GM12878 (cell line): ENCODE measurements at regions not wholly inside any gene's neighbourhood (a gene's known extent, or its start where the extent isn't known, plus 50 kb on each side); places are given as distances from the start of the nearest gene placed in this dataset.

Source experiments
- ATAC-seq: fragments of 200-7000 bp; cut with Tn5 transposase; 3 replicates; pipeline ENCODE4 v1.9.1; 2020; ENCODE audit warnings: mild to moderate bottlenecking, moderate library complexity
- BruUV-seq: library from RNA; stranded (reverse); fragments of 400-500 nt; replicated peaks from 2 replicates; lab custom pipeline; 2021; lab: Mats Ljungman, UMichigan
- CTCF ChIA-PET: fragments of 300-600 bp; sonication (Branson Sonifier 250); formaldehyde crosslinking; extraction: SDS; loops from one replicate; lab custom pipeline; 2021; ENCODE audit warnings: inconsistent platforms; lab: Yijun Ruan, JAX
- POLR2A ChIA-PET: fragments of 350-600 bp; formaldehyde crosslinking; extraction: SDS; loops from one replicate; lab custom pipeline; 2021; ENCODE audit warnings: inconsistent platforms; lab: Charles Lee
- RAD21 ChIA-PET: fragments of 300-600 bp; sonication (Branson Sonifier 250); formaldehyde crosslinking; loops from one replicate; lab custom pipeline; 2023; ENCODE audit warnings: antibody characterized with exemption; ENCODE audit not compliant: unreplicated experiment; lab: Charles Lee
- SMC1A ChIA-PET: fragments of 300-600 bp; sonication (Branson Sonifier 250); formaldehyde crosslinking; loops from one replicate; lab custom pipeline; 2023; ENCODE audit not compliant: unreplicated experiment, uncharacterized antibody; lab: Charles Lee
- DNase-seq: peaks from one replicate; pipeline ENCODE4 v3.0.0-alpha.2; 2011; ENCODE audit warnings: low read depth, low spot score
- FAIRE-seq: peaks from 3 replicates; lab custom pipeline; 2011; peaks lifted over from hg19 to GRCh38; lab: Jason Lieb, UNC
- H2AFZ ChIP-seq: 2 replicates; pipeline ENCODE4 v1.6.0; 2011; ENCODE audit warnings: low read depth, low read length, control low read depth; ENCODE audit not compliant: control insufficient read depth
- H3K27ac ChIP-seq: 2 replicates; pipeline ENCODE4 v1.5.1; 2011; ENCODE audit warnings: control low read depth; ENCODE audit not compliant: control insufficient read depth, insufficient read depth
- H3K27me3 ChIP-seq, 2 experiments: replicated peaks in 1 of 2; 2 replicates each; pipeline versions ENCODE4 v1.6.0 to v1.6.1; 2011; ENCODE audit warnings: low read length in 1 of 2; ENCODE audit not compliant: control insufficient read depth in 2 of 2, insufficient read depth in 2 of 2
- H3K36me3 ChIP-seq, 2 experiments: 2 replicates each; pipeline ENCODE4 v1.5.1; 2011; ENCODE audit warnings: low read length in 1 of 2; ENCODE audit not compliant: control insufficient read depth in 2 of 2, insufficient read depth in 2 of 2
- H3K4me1 ChIP-seq: 2 replicates; pipeline ENCODE4 v1.6.1; 2011; ENCODE audit warnings: mild to moderate bottlenecking, low read length, moderate library complexity, mixed read lengths; ENCODE audit not compliant: control insufficient read depth, insufficient read depth
- H3K4me2 ChIP-seq: 2 replicates; pipeline ENCODE4 v1.6.0; 2011; ENCODE audit warnings: control low read depth; ENCODE audit not compliant: control insufficient read depth, insufficient read depth
- H3K4me3 ChIP-seq: fragments of 200-600 bp; sonication (generic); 2 replicates; pipeline ENCODE4 v1.5.1; 2016
- H3K79me2 ChIP-seq: 2 replicates; pipeline ENCODE4 v1.6.0; 2011; ENCODE audit warnings: low read length; ENCODE audit not compliant: control insufficient read depth, insufficient read depth
- H3K9ac ChIP-seq: 2 replicates; pipeline ENCODE4 v1.8.0; 2011; ENCODE audit warnings: low read length, control low read depth, mixed read lengths; ENCODE audit not compliant: control insufficient read depth, insufficient read depth
- H3K9me3 ChIP-seq: replicated peaks from 3 replicates; pipeline ENCODE4 v1.5.1; 2011; ENCODE audit warnings: mild to moderate bottlenecking, low read length; ENCODE audit not compliant: control insufficient read depth, insufficient read depth
- H4K20me1 ChIP-seq: 2 replicates; pipeline ENCODE4 v1.6.0; 2011; ENCODE audit not compliant: control insufficient read depth, insufficient read depth
- IKZF1 ChIP-seq: fragments of 450-650 bp; conservative IDR thresholded peaks from 2 replicates; pipeline ENCODE4 v1.6.1; 2017; ENCODE audit warnings: antibody characterized with exemption, mild to moderate bottlenecking
- IRF3 ChIP-seq: fragments of 450-650 bp; IDR thresholded peaks from 2 replicates; pipeline ENCODE4 v1.6.1; 2014; ENCODE audit warnings: mild to moderate bottlenecking
- MEF2B ChIP-seq: fragments of 450-650 bp; IDR thresholded peaks from 2 replicates; pipeline ENCODE4 v1.6.1; 2018; ENCODE audit warnings: mild to moderate bottlenecking, moderate library complexity; ENCODE audit not compliant: partially characterized antibody, poor library complexity, severe bottlenecking
- MLLT1 ChIP-seq: fragments of 450-650 bp; IDR thresholded peaks from 2 replicates; pipeline ENCODE4 v1.6.1; 2016; ENCODE audit warnings: mild to moderate bottlenecking
- NR2C1 ChIP-seq: fragments of 450-650 bp; IDR thresholded peaks from 2 replicates; pipeline ENCODE4 v1.6.1; 2017; ENCODE audit warnings: antibody characterized with exemption, mild to moderate bottlenecking, moderate library complexity
- SPI1 ChIP-seq: IDR thresholded peaks from 2 replicates; pipeline ENCODE4 v1.6.1; 2011; ENCODE audit warnings: low read depth, mild to moderate bottlenecking, low read length, moderate library complexity, borderline replicate concordance; ENCODE audit not compliant: insufficient read depth
- TARDBP ChIP-seq: IDR thresholded peaks from 2 replicates; pipeline ENCODE4 v1.6.1; 2016; ENCODE audit warnings: borderline replicate concordance
- TBL1XR1 ChIP-seq: IDR thresholded peaks from 2 replicates; pipeline ENCODE4 v1.6.1; 2012; ENCODE audit warnings: low read depth, low read length, improper control_type of control experiment
- TCF7 ChIP-seq: IDR thresholded peaks from 2 replicates; pipeline ENCODE4 v1.6.1; 2014; ENCODE audit warnings: antibody characterized with exemption, borderline replicate concordance
- ZBTB40 ChIP-seq: fragments of 450-650 bp; IDR thresholded peaks from 2 replicates; pipeline ENCODE4 v1.6.1; 2016; ENCODE audit warnings: mild to moderate bottlenecking, moderate library complexity, borderline replicate concordance
- ZNF217 ChIP-seq: fragments of 450-650 bp; IDR thresholded peaks from 2 replicates; pipeline ENCODE4 v1.6.1; 2017; ENCODE audit warnings: antibody characterized with exemption, mild to moderate bottlenecking
- WGBS: methylation state at CpG from one replicate; pipeline ENCODE4 v1.1.6; 2016; ENCODE audit warnings: low lambda C conversion rate; ENCODE audit not compliant: insufficient replicate concordance, insufficient coverage; ENCODE audit errors: missing lambda C conversion rate; 5-methylcytosine and 5-hydroxymethylcytosine counted together
- in situ Hi-C: fragments of 300-500 bp; cut with MboI; formaldehyde crosslinking; loops from 9 replicates; pipeline ENCODE4 v1.14.3; 2018; ENCODE audit warnings: mixed read lengths
- intact Hi-C: fragments of 100-400 bp; cut with micrococcal nuclease; formaldehyde crosslinking; loops from one replicate; pipeline ENCODE4 v1.14.2; 2022; ENCODE audit not compliant: unreplicated experiment

GRCh38 chr12:24252602-24253001 is 303.1 kb upstream of the SOX5 start:
- WGBS: 33% methylated on average over 3 of the region's 4 CpGs
- H3K4me2 ChIP-seq: no peak overlapping the region
- intact Hi-C loops (no loop called here), in situ Hi-C loops (no loop called here)
- SMC1A ChIA-PET: no interaction called here
- CTCF ChIA-PET: interaction anchor here (0.6 to 0.7 kb wide), 2 partner anchors 26 to 1088 kb away, joined by 3 read pairs; no protein-coding TSS in a partner anchor
- H3K9ac ChIP-seq: no peak overlapping the region
- no peak overlapping the region for H3K27ac ChIP-seq
- H3K4me1 ChIP-seq: no peaks in the 10 kb centered on the region
- ATAC-seq (no peak), DNase-seq (no peak), FAIRE-seq (no peak)
- POLR2A ChIA-PET: interaction anchor here (0.6 kb wide), 2 partner anchors 69 to 607 kb away, joined by 3 to 5 read pairs; no protein-coding TSS in a partner anchor
- RAD21 ChIA-PET: no interaction called here
- no peak for TF ChIP-seq IKZF1
- BruUV-seq: no TSS peak
- no peaks in the 10 kb centered on the region for H3K9me3 ChIP-seq
- no peak overlapping the region for H2AFZ ChIP-seq
- no peaks in the 10 kb centered on the region for H3K36me3 ChIP-seq
- no peaks in the 10 kb centered on the region for H4K20me1 ChIP-seq
- no peaks in the 10 kb centered on the region for H3K79me2 ChIP-seq
- no peak overlapping the region for H3K4me3 ChIP-seq
- H3K27me3 ChIP-seq: no peaks in the 10 kb centered on the region

- in situ Hi-C loops: no loop called here
- TF ChIP-seq ZNF217 (no peak), IRF3 (no peak), MEF2B (no peak), TBL1XR1 (no peak), SPI1 (no peak), MLLT1 (no peak), TARDBP (no peak), TCF7 (no peak), ZBTB40 (no peak), NR2C1 (no peak)
These were observed 297.5 kb upstream of the SOX5 start for GRCh38 chr12:24246934-24247333.

More at GRCh38 chr12:24246934-24247333, 297.5 kb upstream of the SOX5 start:
- Histone ChIP-seq H3K27ac (no peak overlapping the region), H3K4me1 (no peaks in the 10 kb centered on the region), H3K4me2 (no peak overlapping the region), H3K79me2 (no peaks in the 10 kb centered on the region), H3K27me3 (no peaks in the 10 kb centered on the region), H4K20me1 (no peaks in the 10 kb centered on the region), H3K9me3 (no peaks in the 10 kb centered on the region), H3K4me3 (no peak overlapping the region), H2AFZ (no peak overlapping the region), H3K9ac (no peak overlapping the region), H3K36me3 (no peaks in the 10 kb centered on the region)
- intact Hi-C loops: no loop called here
- 40% methylated on average over 6 of the region's 6 CpGs for WGBS
- BruUV-seq: no TSS peak
- FAIRE-seq (no peak), DNase-seq (no peak), ATAC-seq (no peak)
- ChIA-PET SMC1A (interaction anchor here (1.1 kb wide), 1 partner anchor 495 kb away, joined by 3 read pairs; no protein-coding TSS in a partner anchor), CTCF (no interaction called here), POLR2A (no interaction called here), RAD21 (no interaction called here)
